Fibroblast of villous mesenchyme (primary cell): ENCODE measurements at regions not wholly inside any gene's neighbourhood (a gene's known extent, or its start where the extent isn't known, plus 50 kb on each side); places are given as distances from the start of the nearest gene placed in this dataset.
A peak's percentile ranks its signal among the peaks of the same experiment; 100 is the strongest.

ENCODE experiments used
- DNase-seq: peaks from one replicate; pipeline ENCODE4 v3.0.0-alpha.2; 2010; ENCODE audit warnings: low read depth
- H3K4me3 ChIP-seq: 2 replicates; pipeline ENCODE4 v1.5.1; 2011; ENCODE audit warnings: low read depth, mild to moderate bottlenecking, low read length
- TF ChIP-seq, protein P1 (sequence below): IDR thresholded peaks from 2 replicates; pipeline ENCODE4 v1.5.1; 2012; ENCODE audit warnings: low read depth, mild to moderate bottlenecking, low read length; ENCODE audit not compliant: insufficient read depth

DNA sequence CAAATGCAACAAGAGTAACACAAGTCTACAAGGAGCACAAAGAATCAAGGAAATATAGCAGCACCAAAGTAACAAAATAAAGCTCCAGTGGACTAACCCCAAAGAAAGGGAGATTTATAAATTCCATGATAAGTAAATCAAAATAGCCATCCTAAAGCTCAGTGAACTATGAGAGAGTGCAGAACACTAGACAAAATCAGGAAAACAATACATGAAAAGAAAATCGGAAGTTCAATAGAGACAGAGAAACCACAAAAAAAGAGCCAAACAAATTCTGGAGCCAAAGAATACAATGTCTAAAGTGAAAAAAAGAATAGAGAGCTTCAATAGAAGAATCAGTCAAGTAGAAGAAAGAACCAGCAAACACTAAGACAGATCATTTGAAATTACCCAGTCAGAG lies 247.3 kb upstream of the TENT5A start:
- TF ChIP-seq, protein P1, sequence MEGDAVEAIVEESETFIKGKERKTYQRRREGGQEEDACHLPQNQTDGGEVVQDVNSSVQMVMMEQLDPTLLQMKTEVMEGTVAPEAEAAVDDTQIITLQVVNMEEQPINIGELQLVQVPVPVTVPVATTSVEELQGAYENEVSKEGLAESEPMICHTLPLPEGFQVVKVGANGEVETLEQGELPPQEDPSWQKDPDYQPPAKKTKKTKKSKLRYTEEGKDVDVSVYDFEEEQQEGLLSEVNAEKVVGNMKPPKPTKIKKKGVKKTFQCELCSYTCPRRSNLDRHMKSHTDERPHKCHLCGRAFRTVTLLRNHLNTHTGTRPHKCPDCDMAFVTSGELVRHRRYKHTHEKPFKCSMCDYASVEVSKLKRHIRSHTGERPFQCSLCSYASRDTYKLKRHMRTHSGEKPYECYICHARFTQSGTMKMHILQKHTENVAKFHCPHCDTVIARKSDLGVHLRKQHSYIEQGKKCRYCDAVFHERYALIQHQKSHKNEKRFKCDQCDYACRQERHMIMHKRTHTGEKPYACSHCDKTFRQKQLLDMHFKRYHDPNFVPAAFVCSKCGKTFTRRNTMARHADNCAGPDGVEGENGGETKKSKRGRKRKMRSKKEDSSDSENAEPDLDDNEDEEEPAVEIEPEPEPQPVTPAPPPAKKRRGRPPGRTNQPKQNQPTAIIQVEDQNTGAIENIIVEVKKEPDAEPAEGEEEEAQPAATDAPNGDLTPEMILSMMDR = no peak
- H3K4me3 ChIP-seq = no peak overlapping the region
- DNase-seq = no peak

DNA sequence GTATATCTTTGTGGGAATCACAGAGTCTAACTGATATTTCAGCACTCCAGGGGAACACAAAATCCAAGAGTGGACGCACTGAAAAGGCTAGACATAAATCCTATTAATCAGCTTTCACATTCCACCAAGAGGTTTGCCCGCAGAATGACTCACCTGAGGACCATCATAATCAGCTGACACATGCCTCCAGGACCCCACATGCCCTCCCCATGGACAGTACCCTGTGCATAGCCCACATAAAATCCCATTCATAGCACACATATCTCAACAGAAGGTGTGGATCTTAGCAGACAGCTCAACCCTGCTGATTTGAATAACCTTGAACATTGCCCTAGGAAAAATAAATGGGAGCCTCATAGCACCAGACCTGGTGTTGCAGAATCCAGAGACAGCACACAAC lies 246.8 kb upstream of the TENT5A start:
- no peak for DNase-seq
- no peak overlapping the region for H3K4me3 ChIP-seq
- TF ChIP-seq, protein P1 = no peak

DNA sequence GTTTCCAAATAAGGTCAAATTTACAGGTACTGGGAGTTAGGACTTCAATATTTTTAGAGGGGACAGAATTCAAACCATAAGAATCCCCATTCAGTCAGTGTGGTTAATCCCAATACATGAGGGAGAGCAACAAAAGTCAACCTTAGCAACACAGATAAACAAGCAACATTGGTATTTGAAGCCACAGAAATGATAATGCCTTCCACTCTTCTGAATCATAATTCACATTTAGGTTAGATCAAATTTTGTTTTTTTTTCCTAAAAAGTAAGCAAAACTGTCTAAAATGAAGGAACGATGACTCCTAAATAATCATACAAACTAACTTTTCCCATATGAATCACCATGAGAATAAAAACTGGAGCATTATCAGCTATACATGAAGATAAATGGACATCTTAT lies 246.0 kb upstream of the TENT5A start:
- DNase-seq = peak; percentile 33
- TF ChIP-seq, protein P1 = no peak
- H3K4me3 ChIP-seq = no peak overlapping the region

DNA sequence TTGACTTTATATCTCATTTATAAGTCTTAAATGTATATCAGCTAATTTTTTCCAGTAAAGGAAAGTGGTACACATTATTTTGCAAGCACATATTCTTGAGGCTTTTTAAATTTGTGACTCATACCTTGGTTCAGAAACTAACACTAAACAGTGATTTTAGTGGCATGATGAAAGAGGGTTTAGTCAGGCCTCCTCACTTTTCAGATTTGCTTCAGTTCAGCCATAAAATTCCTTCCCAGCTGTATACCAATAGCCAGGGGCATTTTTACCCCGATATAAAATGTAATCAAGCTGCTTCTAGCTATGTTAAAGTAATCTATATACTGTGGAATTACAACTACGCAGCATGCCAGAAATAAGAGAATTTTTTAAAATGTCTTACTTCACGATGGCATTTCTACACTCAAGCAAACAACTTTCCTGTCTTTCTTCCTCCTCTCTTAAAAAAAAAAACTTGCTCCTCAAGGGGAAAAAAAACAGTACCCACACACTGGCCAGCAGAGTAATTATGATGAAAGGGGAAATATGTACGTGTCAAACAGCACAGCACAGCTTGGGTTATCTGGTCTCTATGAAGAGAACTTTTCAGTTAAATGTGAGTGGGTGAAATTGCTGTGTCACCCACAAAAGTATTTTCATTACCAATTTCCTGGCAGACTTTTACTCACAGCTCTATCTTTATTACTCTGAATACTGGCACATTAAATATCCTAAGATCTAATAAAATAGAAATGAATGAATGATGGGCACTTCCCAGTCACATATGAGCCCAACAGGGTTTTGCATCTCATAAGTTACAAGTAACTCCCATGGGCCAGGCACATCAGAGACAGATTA lies 244.8 kb upstream of the TENT5A start:
- DNase-seq = peak; percentile 91
- H3K4me3 ChIP-seq = no peak overlapping the region
- TF ChIP-seq, protein P1 = no peak

DNA sequence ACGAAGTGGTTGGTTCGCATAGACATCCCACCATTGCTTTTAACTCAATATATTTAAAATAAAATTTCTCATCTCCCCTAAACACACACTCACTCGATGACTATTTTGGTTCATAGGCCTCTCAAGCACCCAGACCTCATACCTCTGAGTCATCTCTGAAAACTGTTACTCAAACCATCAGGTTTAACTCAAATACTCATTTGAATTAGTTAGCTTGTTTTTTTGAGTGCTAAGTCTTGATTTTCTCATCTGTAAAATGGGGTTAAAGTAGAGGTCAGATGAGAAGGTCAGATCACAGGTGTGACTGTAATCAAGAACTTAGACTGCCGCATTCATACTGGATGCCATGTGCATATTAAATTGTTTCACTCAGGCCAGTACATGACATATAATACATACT lies 243.9 kb upstream of the TENT5A start:
- no peak overlapping the region for H3K4me3 ChIP-seq
- TF ChIP-seq, protein P1 = no peak
- DNase-seq = peak; percentile 60

DNA sequence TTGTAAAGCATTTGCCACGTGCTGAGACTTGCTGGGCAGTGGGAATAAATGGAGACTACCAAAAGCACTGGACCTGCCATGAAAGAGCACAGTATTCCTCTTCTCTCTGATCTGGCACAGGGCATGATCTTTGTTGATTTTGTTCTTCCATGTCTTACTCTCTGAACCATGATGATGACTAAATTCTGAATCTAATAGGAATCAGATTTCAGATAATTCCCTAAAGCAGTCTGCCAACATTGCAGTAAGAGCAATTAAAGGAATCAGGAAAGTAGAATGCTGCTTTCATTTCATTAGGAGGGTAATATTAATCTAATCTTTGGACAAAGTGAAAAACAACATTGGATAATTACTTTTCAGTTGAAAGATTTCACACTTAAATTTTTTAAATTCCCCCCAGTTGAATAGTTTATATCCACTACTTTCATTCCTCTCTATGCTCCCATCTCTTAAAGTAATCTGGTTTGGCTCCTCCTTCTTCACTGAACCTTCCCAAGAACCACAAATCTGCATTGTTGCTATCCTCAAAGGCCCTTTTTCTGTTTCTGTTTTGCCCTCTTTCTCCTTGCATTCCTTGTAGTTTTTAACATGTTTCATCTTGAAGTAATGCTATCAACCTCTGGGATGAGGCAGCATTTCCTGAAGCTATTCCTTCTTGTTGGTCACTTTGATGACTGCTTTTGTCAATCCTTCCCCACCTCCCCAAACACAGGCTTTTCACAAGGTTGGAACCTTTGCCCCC lies 243.2 kb upstream of the TENT5A start:
- TF ChIP-seq, protein P1 = no peak
- no peak overlapping the region for H3K4me3 ChIP-seq
- peak; percentile 20 for DNase-seq
